ENCODE measurements at regions not wholly inside any gene's neighbourhood (a gene's known extent, or its start where the extent isn't known, plus 50 kb on each side); places are given as distances from the start of the nearest gene placed in this dataset.

- no peak overlapping the region for H3K4me3 ChIP-seq (replicated peaks in 1 of 4; ENCODE audit: control extremely low read depth in 1 of 4, insufficient read depth in 1 of 4, low read depth in 3 of 4, low read length in 4 of 4)
- no peaks in the 10 kb centered on the region for H3K27me3 ChIP-seq (ENCODE audit: control insufficient read depth, insufficient read depth, low read length)
Measured at GRCh38 chr16:74143171-74143570, 153.4 kb upstream of the PSMD7 start.

DNA sequence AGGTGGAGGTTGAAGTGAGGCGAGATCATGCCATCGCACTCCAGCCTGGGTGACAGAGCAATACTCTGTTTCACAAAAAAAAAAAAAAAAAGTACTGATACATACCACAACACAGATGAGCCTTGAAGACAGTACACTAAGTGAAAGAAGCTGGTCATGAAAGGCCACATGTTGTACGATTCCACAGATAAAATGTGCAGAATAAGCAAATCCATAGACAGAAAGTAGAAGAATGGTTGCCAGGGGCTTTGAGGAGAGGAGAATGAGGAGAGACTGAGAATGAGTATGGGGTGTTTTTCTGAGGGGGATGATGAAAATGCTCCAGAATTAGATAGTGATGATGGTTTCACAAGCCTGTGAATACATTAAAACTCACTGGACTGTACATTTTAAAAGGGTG lies 155.6 kb upstream of the PSMD7 start:
- DNase-seq (ENCODE audit: low read depth in 2 of 2) = no peak

More at GRCh38 chr16:74143171-74143570, 153.4 kb upstream of the PSMD7 start:
- no peak overlapping the region for H3K27ac ChIP-seq (ENCODE audit: insufficient read depth, low read length)
- H4K20me1 ChIP-seq (ENCODE audit: control insufficient read depth, extremely low read depth, insufficient read depth, low read length) = no peaks in the 10 kb centered on the region
- TF ChIP-seq EZH2 (IDR thresholded peaks at IDR 0.05; ENCODE audit: low read length, missing control alignments) (no peak), CTCF (conservative IDR thresholded peaks at IDR 0.05 in 1 of 2, IDR thresholded peaks at IDR 0.05 in 1 of 2; ENCODE audit: low read depth in 1 of 2, low read length in 2 of 2) (no peak)
- H3K4me2 ChIP-seq (ENCODE audit: extremely low read depth, insufficient read depth, low read length) = no peak overlapping the region
- H3K9me3 ChIP-seq (ENCODE audit: control insufficient read depth, insufficient read depth, low read depth, low read length) = no peaks in the 10 kb centered on the region
- no peak overlapping the region for H3K9ac ChIP-seq (ENCODE audit: insufficient read depth, low read length)
- no peak overlapping the region for H2AFZ ChIP-seq (ENCODE audit: low read length)
- DNase-seq (ENCODE audit: low read depth in 2 of 2) = no peak
- no peaks in the 10 kb centered on the region for H3K4me1 ChIP-seq (ENCODE audit: control insufficient read depth, extremely low read depth, insufficient read depth, low read length)
- no peaks in the 10 kb centered on the region for H3K79me2 ChIP-seq (ENCODE audit: control insufficient read depth, insufficient read depth, low read length)
- H3K36me3 ChIP-seq (ENCODE audit: control insufficient read depth, insufficient read depth, low read length) = no peaks in the 10 kb centered on the region

DNA sequence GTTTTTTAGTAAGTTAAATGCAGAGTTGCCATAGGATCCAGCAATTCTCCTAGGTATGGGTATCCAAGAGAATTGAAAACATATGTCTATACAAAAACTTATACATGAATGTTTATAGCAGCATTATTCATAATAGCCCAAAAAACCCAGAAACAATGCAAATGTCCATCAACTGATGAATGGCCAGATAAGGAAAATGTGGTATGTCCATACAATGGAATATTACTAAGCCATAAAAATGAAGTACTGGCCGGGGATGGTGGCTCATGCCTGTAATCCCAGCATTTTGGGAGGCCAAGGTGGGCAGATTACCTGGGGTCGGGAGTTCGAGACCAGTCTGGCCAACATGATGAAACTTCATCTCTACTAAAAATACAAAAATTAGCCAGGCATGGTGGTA lies 156.1 kb upstream of the PSMD7 start:
- Histone ChIP-seq H3K27me3 (ENCODE audit: control insufficient read depth, insufficient read depth, low read length) (no peaks in the 10 kb centered on the region), H3K36me3 (ENCODE audit: control insufficient read depth, insufficient read depth, low read length) (no peaks in the 10 kb centered on the region), H3K4me3 (replicated peaks in 1 of 4; ENCODE audit: control extremely low read depth in 1 of 4, insufficient read depth in 1 of 4, low read depth in 3 of 4, low read length in 4 of 4) (no peak overlapping the region), H3K27ac (ENCODE audit: insufficient read depth, low read length) (no peak overlapping the region), H4K20me1 (ENCODE audit: control insufficient read depth, extremely low read depth, insufficient read depth, low read length) (no peaks in the 10 kb centered on the region), H3K79me2 (ENCODE audit: control insufficient read depth, insufficient read depth, low read length) (no peaks in the 10 kb centered on the region), H3K4me2 (ENCODE audit: extremely low read depth, insufficient read depth, low read length) (no peak overlapping the region), H3K4me1 (ENCODE audit: control insufficient read depth, extremely low read depth, insufficient read depth, low read length) (no peaks in the 10 kb centered on the region), H3K9me3 (ENCODE audit: control insufficient read depth, insufficient read depth, low read depth, low read length) (no peaks in the 10 kb centered on the region), H3K9ac (ENCODE audit: insufficient read depth, low read length) (no peak overlapping the region), H2AFZ (ENCODE audit: low read length) (no peak overlapping the region)
- no peak for DNase-seq (ENCODE audit: low read depth in 2 of 2)
- TF ChIP-seq CTCF (conservative IDR thresholded peaks at IDR 0.05 in 1 of 2, IDR thresholded peaks at IDR 0.05 in 1 of 2; ENCODE audit: low read depth in 1 of 2, low read length in 2 of 2) = no peak
- no peak for TF ChIP-seq EZH2 (IDR thresholded peaks at IDR 0.05; ENCODE audit: low read length, missing control alignments)

More for the DNA sequence above, 155.6 kb upstream of the PSMD7 start:
- Histone ChIP-seq H3K36me3 (ENCODE audit: control insufficient read depth, insufficient read depth, low read length) (no peaks in the 10 kb centered on the region), H3K9ac (ENCODE audit: insufficient read depth, low read length) (no peak overlapping the region), H4K20me1 (ENCODE audit: control insufficient read depth, extremely low read depth, insufficient read depth, low read length) (no peaks in the 10 kb centered on the region), H3K4me3 (replicated peaks in 1 of 4; ENCODE audit: control extremely low read depth in 1 of 4, insufficient read depth in 1 of 4, low read depth in 3 of 4, low read length in 4 of 4) (no peak overlapping the region), H3K27ac (ENCODE audit: insufficient read depth, low read length) (no peak overlapping the region), H3K9me3 (ENCODE audit: control insufficient read depth, insufficient read depth, low read depth, low read length) (no peaks in the 10 kb centered on the region), H3K4me1 (ENCODE audit: control insufficient read depth, extremely low read depth, insufficient read depth, low read length) (no peaks in the 10 kb centered on the region), H3K79me2 (ENCODE audit: control insufficient read depth, insufficient read depth, low read length) (no peaks in the 10 kb centered on the region), H2AFZ (ENCODE audit: low read length) (no peak overlapping the region), H3K27me3 (ENCODE audit: control insufficient read depth, insufficient read depth, low read length) (no peaks in the 10 kb centered on the region), H3K4me2 (ENCODE audit: extremely low read depth, insufficient read depth, low read length) (no peak overlapping the region)
- TF ChIP-seq EZH2 (IDR thresholded peaks at IDR 0.05; ENCODE audit: low read length, missing control alignments) = no peak
- no peak for TF ChIP-seq CTCF (conservative IDR thresholded peaks at IDR 0.05 in 1 of 2, IDR thresholded peaks at IDR 0.05 in 1 of 2; ENCODE audit: low read depth in 1 of 2, low read length in 2 of 2)

Data from fibroblast of lung (primary cell).